HG03095 (cell line): ENCODE measurements at regions not wholly inside any gene's neighbourhood (a gene's known extent, or its start where the extent isn't known, plus 50 kb on each side); places are given as distances from the start of the nearest gene placed in this dataset.
"Not testable (repeated sequence)": the region's sequence is repeated elsewhere in the genome, so short reads cannot be mapped to it uniquely, and the experiment has no call there.

Experiments
- ATAC-seq: cut with Tn5 transposase; IDR thresholded peaks from one replicate; pipeline ENCODE4 v1.9.1; 2021; ENCODE audit warnings: moderate library complexity; ENCODE audit not compliant: unreplicated experiment

DNA sequence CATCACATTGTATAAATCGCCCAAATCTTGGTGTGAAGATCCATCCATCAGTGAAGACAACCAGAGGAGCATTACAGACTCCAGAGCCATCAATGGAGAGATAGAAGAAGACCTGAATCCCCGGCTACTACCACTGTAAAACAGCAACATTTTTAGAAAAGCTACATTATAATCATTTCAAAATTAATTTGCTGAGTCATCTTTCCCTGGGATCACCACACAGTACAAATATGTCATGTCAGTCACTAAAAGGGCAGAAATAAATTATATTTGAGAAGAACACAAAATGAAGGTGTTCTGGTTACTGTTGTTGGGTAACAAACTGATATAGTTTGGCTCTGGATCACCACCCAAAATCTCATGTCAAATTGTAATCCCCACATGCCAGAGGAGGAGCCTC lies 218.5 kb upstream of the STT3B start:
- ATAC-seq = no peak

- ATAC-seq = no peak
Observed at GRCh38 chr3:31319332-31319731, 213.4 kb upstream of the STT3B start.

DNA sequence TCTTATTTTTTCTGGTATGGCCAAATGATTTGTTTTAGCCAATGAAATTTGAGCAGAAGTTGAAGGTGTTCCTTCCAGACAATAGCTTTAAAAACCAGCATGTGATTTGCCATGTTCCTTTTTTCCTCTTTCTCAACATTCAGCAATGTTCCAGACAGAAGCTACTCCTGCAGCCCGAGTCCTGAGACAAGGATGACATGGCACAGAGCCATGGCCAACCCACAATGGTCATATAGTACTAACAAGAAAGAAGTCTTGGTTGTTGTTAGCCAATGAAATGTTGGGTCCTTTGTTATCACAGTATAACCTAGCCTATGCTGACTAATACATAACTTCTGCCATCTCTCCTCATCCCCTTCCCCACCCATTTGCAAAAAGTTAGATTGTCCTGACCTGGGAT lies 211.1 kb upstream of the STT3B start:
- ATAC-seq = no peak

DNA sequence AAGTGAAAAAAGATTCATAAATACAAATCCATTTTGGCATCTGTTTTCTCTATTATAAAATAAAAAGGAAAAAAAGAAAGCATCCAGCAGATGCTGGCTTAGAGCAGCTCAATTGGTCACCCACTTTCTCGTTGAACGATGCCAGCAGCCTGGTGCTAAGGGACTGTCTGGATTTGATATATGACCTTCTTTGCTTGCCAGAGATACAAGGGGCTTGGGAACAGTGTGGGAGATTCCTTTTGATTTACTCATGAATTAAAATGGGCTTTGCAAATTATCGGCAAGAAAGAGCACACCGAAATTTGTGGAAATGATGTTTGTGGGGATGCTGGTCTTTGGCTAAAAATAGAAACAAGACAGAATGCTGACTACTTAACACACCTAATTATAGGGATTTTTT lies 210.3 kb upstream of the STT3B start:
- no peak for ATAC-seq

DNA sequence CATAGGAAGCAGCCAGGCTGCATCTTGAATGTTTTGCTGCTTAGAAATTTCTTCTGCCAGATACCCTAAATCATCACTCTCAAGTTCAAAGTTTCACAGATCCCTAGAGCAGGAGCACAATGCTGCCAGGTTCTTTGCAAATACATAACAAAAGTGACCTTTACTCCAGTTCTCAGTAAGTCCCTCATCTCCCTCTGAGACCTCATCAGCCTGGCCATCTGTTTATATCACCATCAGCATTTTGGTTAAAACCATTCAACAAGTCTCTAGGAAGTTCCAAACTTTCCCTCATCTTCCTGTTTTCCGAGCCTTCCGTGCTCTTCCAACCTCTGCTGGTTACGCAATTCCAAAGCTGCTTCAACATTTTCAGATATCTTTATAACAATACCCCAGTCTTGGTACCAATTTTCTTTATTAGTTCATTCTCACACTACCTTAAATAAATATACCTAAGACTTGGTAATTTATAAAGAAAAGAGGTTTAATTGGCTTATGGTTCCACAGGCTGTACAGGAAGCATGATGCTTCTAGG lies 204.8 kb upstream of the STT3B start:
- not testable (repeated sequence) for ATAC-seq

GRCh38 chr3:31331278-31331677 lies 201.4 kb upstream of the STT3B start:
- no peak for ATAC-seq

DNA sequence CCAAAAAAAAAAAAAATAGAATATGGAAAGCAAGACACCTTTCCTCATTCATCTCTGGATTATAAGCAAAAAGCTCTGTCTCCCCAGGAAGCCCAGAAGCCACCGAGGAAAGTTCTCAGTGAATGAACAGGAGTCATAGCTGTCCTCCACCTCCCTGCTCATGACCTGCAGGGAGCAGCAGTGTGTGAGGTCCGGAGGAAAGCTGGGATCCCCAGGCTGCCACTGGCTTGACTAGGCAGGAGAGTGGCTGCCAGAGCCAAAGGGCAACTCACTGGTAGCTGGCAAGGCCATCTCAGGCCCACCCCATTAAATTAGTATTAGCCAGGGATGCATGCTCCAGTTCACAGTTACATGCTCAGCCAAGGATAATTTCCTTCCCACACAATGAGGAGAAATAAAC lies 191.6 kb upstream of the STT3B start:
- no peak for ATAC-seq

GRCh38 chr3:31343075-31343474 lies 189.7 kb upstream of the STT3B start:
- ATAC-seq = no peak

DNA sequence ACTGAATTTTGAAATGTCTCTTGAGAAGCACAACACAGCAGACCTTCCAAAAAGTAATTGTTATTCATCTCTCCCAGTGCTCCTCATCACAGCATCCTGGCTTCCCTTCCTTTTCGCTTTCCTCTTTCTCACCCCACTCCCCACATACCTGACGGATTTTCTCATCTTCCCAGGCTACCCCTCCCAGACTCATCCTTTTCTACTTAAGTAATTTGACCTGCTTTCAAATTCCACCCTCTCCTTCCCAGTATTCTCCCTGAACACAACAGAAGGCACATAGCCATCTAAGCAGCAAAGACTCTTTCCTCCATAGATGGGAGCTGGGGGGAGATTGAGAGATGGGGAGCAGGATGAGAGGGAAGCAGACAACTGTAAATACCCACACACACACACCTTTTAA lies 187.1 kb upstream of the STT3B start:
- no peak for ATAC-seq

DNA sequence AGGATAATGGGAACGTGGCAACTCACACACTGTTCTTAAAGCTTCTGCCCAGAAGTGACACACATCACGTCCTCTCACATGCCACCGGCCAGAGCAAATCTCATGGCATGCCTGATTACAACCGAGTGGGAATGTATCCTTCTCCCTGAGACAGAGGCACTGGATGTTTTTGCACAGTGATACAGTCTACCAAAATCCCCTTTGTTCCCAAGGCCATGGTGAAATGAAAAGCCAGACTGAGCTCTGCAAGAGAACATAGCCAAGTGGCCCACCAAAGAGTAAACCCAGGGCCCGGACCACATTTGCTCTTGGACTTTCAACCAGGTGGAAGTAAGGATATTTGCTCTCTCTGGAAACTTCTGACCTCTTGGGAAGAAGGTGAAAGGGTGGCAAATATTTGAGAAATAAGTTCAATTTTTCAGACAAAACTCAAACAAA lies 186.2 kb upstream of the STT3B start:
- no peak for ATAC-seq

DNA sequence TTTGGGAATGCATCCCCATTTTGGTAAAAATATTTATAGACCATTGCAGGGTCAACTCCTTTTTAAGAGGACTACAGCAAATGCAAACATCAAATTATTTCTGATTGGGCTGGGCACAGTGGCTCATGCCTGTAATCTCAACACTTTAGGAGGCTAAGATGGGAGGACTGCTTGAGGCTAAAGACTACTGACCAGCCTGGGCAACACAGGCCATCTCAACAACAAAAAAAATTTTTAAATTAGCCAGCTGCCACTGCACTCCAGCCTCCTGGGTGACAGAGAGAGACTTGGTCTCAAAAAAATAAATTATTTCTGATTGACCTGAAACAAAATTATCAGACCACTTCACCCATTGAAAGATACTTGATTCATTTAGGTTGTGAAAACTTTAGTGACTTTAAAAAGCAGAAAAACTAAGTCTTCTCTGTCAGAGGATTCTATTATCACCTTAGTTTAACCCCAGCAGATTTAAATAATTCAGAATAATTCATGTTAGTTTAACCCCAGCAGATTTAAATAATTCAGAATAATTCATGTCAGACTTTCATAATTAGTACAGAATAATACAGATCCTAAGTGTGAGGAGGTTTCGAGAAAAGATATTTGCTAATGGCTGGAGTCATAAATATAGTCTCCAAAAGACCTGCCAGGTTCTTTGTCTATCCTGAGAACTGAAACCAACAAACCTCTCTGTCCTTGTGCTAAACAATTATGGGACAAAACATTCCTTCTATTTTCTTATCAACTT lies 183.6 kb upstream of the STT3B start:
- ATAC-seq = no peak

DNA sequence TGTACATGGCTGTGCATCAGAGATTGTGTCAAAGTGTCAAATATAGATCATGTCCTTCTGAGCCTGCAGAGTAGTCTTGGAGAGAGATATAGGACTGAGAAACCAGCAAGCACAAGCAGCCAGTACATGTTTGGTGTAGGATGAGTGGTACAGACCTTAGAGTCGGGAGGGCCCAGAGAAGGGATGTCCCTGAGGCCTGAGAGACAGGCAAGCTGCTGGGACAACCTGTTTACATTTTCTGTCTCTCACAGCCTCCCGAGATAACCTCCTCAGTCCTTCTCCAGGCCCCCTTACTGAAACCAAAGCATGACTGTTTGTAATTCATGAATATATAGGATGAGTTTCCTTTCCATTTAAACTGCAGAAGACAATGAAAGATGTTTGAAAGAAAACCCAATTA lies 182.4 kb upstream of the STT3B start:
- ATAC-seq = no peak

DNA sequence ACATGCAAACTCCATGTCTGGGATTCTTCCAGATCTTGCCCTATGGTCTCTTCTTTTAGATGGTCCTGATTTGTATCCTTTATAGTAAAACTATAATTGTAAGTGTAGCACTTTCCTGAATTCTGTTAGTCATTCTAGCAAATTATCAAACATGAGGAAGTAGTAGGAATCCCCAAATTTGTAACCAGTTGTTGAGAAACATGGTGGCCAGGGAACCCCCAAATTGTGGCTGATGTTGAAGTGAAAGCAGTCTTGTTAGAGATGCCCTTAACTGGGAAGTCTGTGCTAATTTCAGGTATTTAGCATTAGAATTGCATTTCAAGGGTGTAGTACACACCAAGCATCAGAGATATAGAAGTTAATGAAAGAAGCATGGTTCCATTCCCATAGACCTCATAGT lies 180.4 kb upstream of the STT3B start:
- no peak for ATAC-seq

GRCh38 chr3:31353166-31353565 lies 179.6 kb upstream of the STT3B start:
- ATAC-seq = no peak

- ATAC-seq = no peak
Observed at GRCh38 chr3:31354373-31354772, 178.4 kb upstream of the STT3B start.

- no peak for ATAC-seq
Observed at GRCh38 chr3:31355807-31356206, 176.9 kb upstream of the STT3B start.

DNA sequence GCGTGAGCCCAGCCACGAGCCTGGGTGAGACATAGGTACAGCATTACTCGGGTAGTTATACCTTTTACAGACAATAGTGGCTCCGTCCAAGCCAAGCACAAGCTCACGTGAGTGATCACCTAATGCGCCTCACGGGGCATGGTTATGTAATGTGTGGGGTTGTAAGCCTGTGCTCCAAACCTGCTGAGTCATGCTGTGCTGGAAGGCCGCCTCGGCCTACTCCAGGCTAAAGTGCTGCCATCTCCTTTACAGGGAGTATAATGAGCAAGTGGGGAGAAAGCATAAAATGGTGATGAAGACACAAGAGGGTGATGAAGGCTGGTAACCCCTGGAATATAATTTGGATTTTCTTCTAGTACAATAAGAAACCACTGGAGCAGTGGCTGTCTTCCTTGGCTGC lies 175.8 kb upstream of the STT3B start:
- no peak for ATAC-seq

- ATAC-seq = no peak
Observed at GRCh38 chr3:31357451-31357850, 175.3 kb upstream of the STT3B start.

DNA sequence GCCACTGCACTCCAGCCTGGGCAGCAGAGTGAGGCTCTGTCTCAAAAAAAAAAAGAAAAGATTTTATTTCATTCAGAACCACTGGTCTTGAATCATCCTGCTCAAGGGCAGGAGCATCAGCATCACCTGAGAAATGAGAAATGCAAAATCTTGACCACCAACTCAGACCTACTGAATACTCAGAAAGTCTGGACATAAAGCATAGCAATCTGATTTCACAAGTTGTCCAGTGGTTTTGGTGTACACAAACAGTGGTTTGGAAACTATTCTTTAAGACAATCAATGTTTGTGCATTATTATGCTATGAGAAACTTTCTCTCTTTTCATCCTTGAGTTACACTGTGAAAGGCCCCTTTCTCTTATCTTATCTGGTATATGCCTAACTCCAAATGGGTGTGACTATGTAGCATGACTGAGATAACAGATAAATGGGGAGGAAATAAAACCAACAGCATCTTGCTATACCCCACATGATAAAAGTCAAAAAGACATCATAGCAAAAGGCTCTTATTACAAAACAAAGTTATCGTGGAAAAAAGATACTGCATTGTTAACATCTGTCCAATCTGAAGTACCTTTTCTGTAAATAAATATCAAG lies 174.2 kb upstream of the STT3B start:
- no peak for ATAC-seq

- ATAC-seq = no peak
Observed at GRCh38 chr3:31361371-31362273, 171.1 kb upstream of the STT3B start.

GRCh38 chr3:31364188-31364587 lies 168.5 kb upstream of the STT3B start:
- ATAC-seq = no peak

GRCh38 chr3:31364711-31365110 lies 168.0 kb upstream of the STT3B start:
- ATAC-seq = no peak
